Hepatocyte (in vitro differentiated cells): ENCODE measurements at regions not wholly inside any gene's neighbourhood (a gene's known extent, or its start where the extent isn't known, plus 50 kb on each side); places are given as distances from the start of the nearest gene placed in this dataset.
A peak's percentile ranks its signal among the peaks of the same experiment; 100 is the strongest.

Experiments used
- DNase-seq: peaks from one replicate; pipeline ENCODE4 v3.0.0-alpha.2; 2016; ENCODE audit warnings: low spot score
- H2AFZ ChIP-seq: fragments of 200-600 bp; sonication (generic); 2 replicates; pipeline ENCODE4 v1.6.0; 2016; ENCODE audit warnings: antibody characterized with exemption, mild to moderate bottlenecking
- H3K27ac ChIP-seq: fragments of 200-600 bp; sonication (generic); 2 replicates; pipeline ENCODE4 v1.5.1; 2016; ENCODE audit warnings: mild to moderate bottlenecking
- H3K27me3 ChIP-seq: fragments of 200-600 bp; sonication (generic); 2 replicates; pipeline ENCODE4 v1.6.1; 2016
- H3K36me3 ChIP-seq: fragments of 200-600 bp; sonication (generic); replicated peaks from 2 replicates; pipeline ENCODE4 v1.5.1; 2016; ENCODE audit warnings: low read depth; ENCODE audit not compliant: insufficient read depth
- H3K4me1 ChIP-seq: fragments of 200-600 bp; sonication (generic); 2 replicates; pipeline ENCODE4 v1.5.1; 2016; ENCODE audit warnings: mild to moderate bottlenecking, moderate library complexity; ENCODE audit not compliant: insufficient read depth
- H3K4me2 ChIP-seq: fragments of 200-600 bp; sonication (generic); 2 replicates; pipeline ENCODE4 v1.6.0; 2016
- H3K4me3 ChIP-seq: fragments of 200-600 bp; sonication (generic); 2 replicates; pipeline ENCODE4 v1.5.1; 2016; ENCODE audit warnings: mild to moderate bottlenecking
- H3K79me2 ChIP-seq: fragments of 200-600 bp; sonication (generic); 2 replicates; pipeline ENCODE4 v1.6.0; 2017; ENCODE audit warnings: mild to moderate bottlenecking
- H3K9me2 ChIP-seq: fragments of 200-600 bp; sonication (generic); replicated peaks from 2 replicates; pipeline ENCODE4 v1.6.0; 2017; ENCODE audit warnings: mild to moderate bottlenecking; ENCODE audit not compliant: insufficient read depth
- H3K9me3 ChIP-seq: fragments of 200-600 bp; sonication (generic); 2 replicates; pipeline ENCODE4 v1.5.1; 2016; ENCODE audit warnings: low read depth, mild to moderate bottlenecking
- H4K20me1 ChIP-seq: fragments of 200-600 bp; sonication (generic); 2 replicates; pipeline ENCODE4 v1.6.0; 2016; ENCODE audit warnings: mild to moderate bottlenecking; ENCODE audit not compliant: insufficient read depth, poor library complexity, severe bottlenecking
- CTCF ChIP-seq: fragments of 200-600 bp; sonication (generic); IDR thresholded peaks from 2 replicates; pipeline ENCODE4 v1.5.1; 2016; ENCODE audit warnings: antibody characterized with exemption, mild to moderate bottlenecking; ENCODE audit not compliant: poor library complexity
- EZH2 ChIP-seq: fragments of 200-600 bp; sonication (generic); IDR thresholded peaks from 2 replicates; pipeline ENCODE4 v1.6.1; 2016; ENCODE audit warnings: antibody characterized with exemption, mild to moderate bottlenecking, borderline replicate concordance
- EZH2phosphoT487 ChIP-seq: fragments of 200-600 bp; sonication (generic); IDR thresholded peaks from one replicate; pipeline ENCODE4 v1.6.1; 2018; ENCODE audit warnings: antibody characterized with exemption, mild to moderate bottlenecking, low read depth, moderate library complexity; ENCODE audit not compliant: unreplicated experiment, severe bottlenecking
- WGBS: methylation state at CpG from one replicate; pipeline ENCODE4 v1.1.6; 2016; ENCODE audit warnings: low lambda C conversion rate; ENCODE audit errors: missing lambda C conversion rate; 5-methylcytosine and 5-hydroxymethylcytosine counted together

GRCh38 chr16:9286930-9287329, 195.5 kb downstream of the HAPSTR1 start:
- 60% methylated on average over 3 of the region's 3 CpGs for WGBS
- Histone ChIP-seq H4K20me1 (no peaks in the 10 kb centered on the region), H3K27me3 (no peaks in the 10 kb centered on the region), H3K27ac (no peak overlapping the region), H2AFZ (no peak overlapping the region), H3K4me2 (no peak overlapping the region), H3K36me3 (no peaks in the 10 kb centered on the region), H3K4me3 (no peak overlapping the region), H3K9me3 (no peaks in the 10 kb centered on the region), H3K9me2 (no peaks in the 10 kb centered on the region), H3K4me1 (peaks cover 4% of the 10 kb centered on the region), H3K79me2 (no peaks in the 10 kb centered on the region)
- peak; percentile 32 for DNase-seq
- TF ChIP-seq EZH2phosphoT487, result no peak
- no peak for TF ChIP-seq EZH2
- no peak for TF ChIP-seq CTCF

- Histone ChIP-seq H2AFZ (no peak overlapping the region), H3K9me2 (no peaks in the 10 kb centered on the region), H3K4me3 (no peak overlapping the region), H3K4me1 (no peaks in the 10 kb centered on the region), H3K27me3 (no peaks in the 10 kb centered on the region), H3K4me2 (no peak overlapping the region), H3K36me3 (no peaks in the 10 kb centered on the region), H3K27ac (no peak overlapping the region), H4K20me1 (no peaks in the 10 kb centered on the region), H3K9me3 (no peaks in the 10 kb centered on the region), H3K79me2 (no peaks in the 10 kb centered on the region)
- 29% methylated on average over 2 of the region's 2 CpGs for WGBS
- no peak for TF ChIP-seq EZH2phosphoT487
- TF ChIP-seq CTCF, result no peak
- no peak for TF ChIP-seq EZH2
- no peak for DNase-seq
Measured at GRCh38 chr16:9296271-9296590, 204.8 kb downstream of the HAPSTR1 start.

GRCh38 chr16:9297437-9298113, 206.1 kb downstream of the HAPSTR1 start:
- H3K36me3 ChIP-seq, result no peaks in the 10 kb centered on the region
- no peak overlapping the region for H3K27ac ChIP-seq
- 61% methylated on average over 12 of the region's 12 CpGs for WGBS
- H3K4me3 ChIP-seq, result no peak overlapping the region
- H3K4me1 ChIP-seq, result no peaks in the 10 kb centered on the region
- TF ChIP-seq EZH2phosphoT487 (no peak), CTCF (peak; percentile 48)
- peak; percentile 56 for DNase-seq
- no peaks in the 10 kb centered on the region for H3K27me3 ChIP-seq
- H3K4me2 ChIP-seq, result no peak overlapping the region
- no peaks in the 10 kb centered on the region for H4K20me1 ChIP-seq
- no peaks in the 10 kb centered on the region for H3K9me2 ChIP-seq
- H3K79me2 ChIP-seq, result no peaks in the 10 kb centered on the region
- no peak overlapping the region for H2AFZ ChIP-seq
- H3K9me3 ChIP-seq, result no peaks in the 10 kb centered on the region

- H3K36me3 ChIP-seq, result no peaks in the 10 kb centered on the region
- DNase-seq, result no peak
- WGBS, result 89% methylated on average over 4 of the region's 4 CpGs
- H3K79me2 ChIP-seq, result no peaks in the 10 kb centered on the region
- no peaks in the 10 kb centered on the region for H3K27me3 ChIP-seq
- H3K9me2 ChIP-seq, result no peaks in the 10 kb centered on the region
- TF ChIP-seq EZH2, result no peak
- no peak for TF ChIP-seq EZH2phosphoT487
- no peak for TF ChIP-seq CTCF
- no peaks in the 10 kb centered on the region for H4K20me1 ChIP-seq
- H3K4me3 ChIP-seq, result no peak overlapping the region
- H3K9me3 ChIP-seq, result no peaks in the 10 kb centered on the region
- H3K4me2 ChIP-seq, result no peak overlapping the region
- no peaks in the 10 kb centered on the region for H3K4me1 ChIP-seq
- no peak overlapping the region for H3K27ac ChIP-seq
- H2AFZ ChIP-seq, result no peak overlapping the region
Measured at GRCh38 chr16:9300252-9300651, 208.8 kb downstream of the HAPSTR1 start.
